CD14-positive monocyte (primary cell): ENCODE measurements at regions not wholly inside any gene's neighbourhood (a gene's known extent, or its start where the extent isn't known, plus 50 kb on each side); places are given as distances from the start of the nearest gene placed in this dataset.

Source experiments
- DNase-seq, 3 donors: peaks; one replicate each; pipeline ENCODE4 v3.0.0-alpha.2; 2011 to 2022
- H2AFZ ChIP-seq: 2 replicates; pipeline ENCODE4 v1.6.0; 2012; ENCODE audit warnings: mild to moderate bottlenecking, low read depth, low read length, inconsistent platforms; ENCODE audit not compliant: insufficient read depth, poor library complexity, severe bottlenecking
- H3K27ac ChIP-seq, 2 donors: 1 replicate in 1 of 2; 2 replicates in 1 of 2; pipeline ENCODE4 v1.5.1; 2012 to 2013; ENCODE audit warnings: low read length in 2 of 2, control low read depth in 1 of 2, inconsistent platforms in 1 of 2, low read depth in 1 of 2, mild to moderate bottlenecking in 1 of 2
- H3K27me3 ChIP-seq, 2 donors: one replicate each; pipeline versions ENCODE4 v1.6.0 to v1.6.1; 2011 to 2013; ENCODE audit warnings: low read length in 2 of 2; ENCODE audit not compliant: control insufficient read depth in 2 of 2, insufficient read depth in 2 of 2
- H3K36me3 ChIP-seq, 2 donors: replicated peaks in 1 of 2; 1 replicate in 1 of 2; 2 replicates in 1 of 2; pipeline versions ENCODE4 v1.5.1 to v1.6.1; 2012 to 2013; ENCODE audit warnings: low read length in 2 of 2, control low read depth in 1 of 2, inconsistent platforms in 1 of 2, mild to moderate bottlenecking in 1 of 2; ENCODE audit not compliant: insufficient read depth in 2 of 2, control insufficient read depth in 1 of 2
- H3K4me1 ChIP-seq, 2 donors: 1 replicate in 1 of 2; 2 replicates in 1 of 2; pipeline versions ENCODE4 v1.5.1 to v1.6.1; 2012 to 2013; ENCODE audit warnings: low read length in 2 of 2, control low read depth in 1 of 2, inconsistent platforms in 1 of 2, mild to moderate bottlenecking in 1 of 2, moderate library complexity in 1 of 2; ENCODE audit not compliant: insufficient read depth in 2 of 2, control insufficient read depth in 1 of 2
- H3K4me2 ChIP-seq: replicated peaks from 2 replicates; pipeline ENCODE3; 2012; ENCODE audit warnings: low read length, moderate library complexity, mild to moderate bottlenecking; ENCODE audit not compliant: poor library complexity, severe bottlenecking; ENCODE audit errors: extremely low read depth
- H3K4me3 ChIP-seq, 3 experiments: fragments of 200-600 bp in 1 of 3; sonication (generic) in 1 of 3; replicated peaks in 1 of 3; 1 replicate in 2 of 3; 2 replicates in 1 of 3; pipeline ENCODE4 v1.5.1; 2011 to 2013; ENCODE audit warnings: low read length in 3 of 3, mild to moderate bottlenecking in 3 of 3, control low read depth in 2 of 3, low read depth in 2 of 3, inconsistent platforms in 1 of 3, moderate library complexity in 1 of 3
- H3K79me2 ChIP-seq: 2 replicates; pipeline ENCODE4 v1.6.0; 2012; ENCODE audit warnings: mild to moderate bottlenecking, control low read depth, inconsistent platforms, low read length, moderate library complexity; ENCODE audit not compliant: insufficient read depth
- H3K9ac ChIP-seq: 2 replicates; pipeline ENCODE4 v1.6.0; 2017; ENCODE audit warnings: low read length, mild to moderate bottlenecking; ENCODE audit not compliant: insufficient read depth, poor library complexity, severe bottlenecking
- H3K9me3 ChIP-seq, 2 donors: replicated peaks in 1 of 2; 1 replicate in 1 of 2; 2 replicates in 1 of 2; pipeline versions ENCODE4 v1.5.1 to v1.6.1; 2012 to 2013; ENCODE audit warnings: low read length in 2 of 2, control low read depth in 1 of 2; ENCODE audit not compliant: control insufficient read depth in 1 of 2, insufficient read depth in 1 of 2
- H4K20me1 ChIP-seq: 2 replicates; pipeline ENCODE4 v1.6.0; 2012; ENCODE audit warnings: mild to moderate bottlenecking, low read length, control low read depth, moderate library complexity; ENCODE audit not compliant: insufficient read depth
- H3K27ac Mint-ChIP-seq, 7 donors: one replicate each; pipeline ENCODE4 v1.8.0; 2020; ENCODE audit warnings: mild to moderate bottlenecking in 7 of 7, mixed read lengths in 7 of 7, moderate library complexity in 6 of 7, inconsistent platforms in 2 of 7
- H3K27me3 Mint-ChIP-seq, 3 donors: one replicate each; pipeline ENCODE4 v1.8.0; 2021 to 2022; ENCODE audit warnings: low read depth in 3 of 3, mild to moderate bottlenecking in 3 of 3, mixed read lengths in 3 of 3, moderate library complexity in 3 of 3, inconsistent platforms in 1 of 3
- H3K36me3 Mint-ChIP-seq, 2 donors: one replicate each; pipeline ENCODE4 v1.8.0; 2020; ENCODE audit warnings: mixed read lengths in 2 of 2, inconsistent platforms in 1 of 2, mild to moderate bottlenecking in 1 of 2
- H3K4me1 Mint-ChIP-seq: one replicate; pipeline ENCODE4 v1.8.0; 2020; ENCODE audit warnings: mild to moderate bottlenecking, mixed read lengths
- H3K4me3 Mint-ChIP-seq, 2 donors: one replicate each; pipeline ENCODE4 v1.8.0; 2020; ENCODE audit warnings: mild to moderate bottlenecking in 2 of 2, mixed read lengths in 2 of 2, moderate library complexity in 1 of 2
- H3K9me3 Mint-ChIP-seq, 7 donors: one replicate each; pipeline ENCODE4 v1.8.0; 2020 to 2022; ENCODE audit warnings: mixed read lengths in 7 of 7, mild to moderate bottlenecking in 6 of 7, moderate library complexity in 6 of 7, inconsistent platforms in 2 of 7
- WGBS: methylation state at CpG from one replicate; pipeline ENCODE4 v1.1.5; 2013; ENCODE audit warnings: missing lambda C conversion rate; ENCODE audit not compliant: insufficient coverage; 5-methylcytosine and 5-hydroxymethylcytosine counted together
- intact Hi-C, 2 donors: fragments of 100-400 bp; cut with micrococcal nuclease; formaldehyde crosslinking; loops; one replicate each; pipeline versions ENCODE4 v1.15.0 to v1.15.1; 2023
- TF ChIP-seq, protein P1 (sequence below): fragments of 200-600 bp; IDR thresholded peaks from one replicate; pipeline ENCODE4 v1.8.0; 2022; ENCODE audit warnings: antibody characterized with exemption, mild to moderate bottlenecking

DNA sequence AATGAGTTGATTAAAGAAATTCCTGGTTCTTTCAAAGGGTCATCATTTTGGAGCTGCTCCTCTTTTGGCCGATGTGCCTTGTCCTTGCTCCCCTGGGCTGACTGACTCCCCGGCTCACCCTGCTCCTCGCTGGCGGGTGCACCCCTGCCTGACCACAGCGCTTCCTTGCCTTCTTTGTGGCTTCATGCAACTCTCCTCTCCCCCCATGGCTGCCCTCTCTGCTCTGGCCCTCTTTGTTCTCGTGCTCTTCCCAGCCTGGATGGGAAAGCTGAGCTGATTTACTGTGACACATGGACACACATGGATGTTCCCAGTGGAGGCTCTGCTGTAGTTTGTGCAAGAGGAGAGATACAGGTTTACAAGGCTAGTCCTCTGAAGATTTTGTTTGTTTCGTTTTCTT lies 234.6 kb downstream of the HAUS1 start:
- Histone ChIP-seq H3K9me3 (no peaks in the 10 kb centered on the region), H3K4me3 (no peak overlapping the region), H3K27ac (no peak overlapping the region), H4K20me1 (no peaks in the 10 kb centered on the region), H3K79me2 (no peaks in the 10 kb centered on the region), H3K4me1 (peaks cover 53 to 72% of the 10 kb centered on the region in 2 donors), H3K36me3 (no peaks in the 10 kb centered on the region), H3K27me3 (peaks cover 36 to 48% of the 10 kb centered on the region in 2 donors), H3K9ac (no peak overlapping the region), H2AFZ (no peak overlapping the region), H3K4me2 (no peak overlapping the region)
- 13% methylated on average over 3 of the region's 7 CpGs for WGBS
- Mint-ChIP-seq H3K9me3 (peaks cover 0 to 7% (median 5%) of the 10 kb centered on the region in 7 donors), H3K4me3 (peak overlapping the region in 1 of 2 donors; percentile 70), H3K4me1 (peaks cover 70% of the 10 kb centered on the region), H3K27ac (no peak overlapping the region), H3K36me3 (peaks cover 7 to 15% of the 10 kb centered on the region in 2 donors), H3K27me3 (peaks cover 49 to 57% (median 51%) of the 10 kb centered on the region in 3 donors)
- TF ChIP-seq, protein P1, sequence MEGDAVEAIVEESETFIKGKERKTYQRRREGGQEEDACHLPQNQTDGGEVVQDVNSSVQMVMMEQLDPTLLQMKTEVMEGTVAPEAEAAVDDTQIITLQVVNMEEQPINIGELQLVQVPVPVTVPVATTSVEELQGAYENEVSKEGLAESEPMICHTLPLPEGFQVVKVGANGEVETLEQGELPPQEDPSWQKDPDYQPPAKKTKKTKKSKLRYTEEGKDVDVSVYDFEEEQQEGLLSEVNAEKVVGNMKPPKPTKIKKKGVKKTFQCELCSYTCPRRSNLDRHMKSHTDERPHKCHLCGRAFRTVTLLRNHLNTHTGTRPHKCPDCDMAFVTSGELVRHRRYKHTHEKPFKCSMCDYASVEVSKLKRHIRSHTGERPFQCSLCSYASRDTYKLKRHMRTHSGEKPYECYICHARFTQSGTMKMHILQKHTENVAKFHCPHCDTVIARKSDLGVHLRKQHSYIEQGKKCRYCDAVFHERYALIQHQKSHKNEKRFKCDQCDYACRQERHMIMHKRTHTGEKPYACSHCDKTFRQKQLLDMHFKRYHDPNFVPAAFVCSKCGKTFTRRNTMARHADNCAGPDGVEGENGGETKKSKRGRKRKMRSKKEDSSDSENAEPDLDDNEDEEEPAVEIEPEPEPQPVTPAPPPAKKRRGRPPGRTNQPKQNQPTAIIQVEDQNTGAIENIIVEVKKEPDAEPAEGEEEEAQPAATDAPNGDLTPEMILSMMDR, result no peak
- intact Hi-C loops, result no loop called here
- DNase-seq, result no peak

DNA sequence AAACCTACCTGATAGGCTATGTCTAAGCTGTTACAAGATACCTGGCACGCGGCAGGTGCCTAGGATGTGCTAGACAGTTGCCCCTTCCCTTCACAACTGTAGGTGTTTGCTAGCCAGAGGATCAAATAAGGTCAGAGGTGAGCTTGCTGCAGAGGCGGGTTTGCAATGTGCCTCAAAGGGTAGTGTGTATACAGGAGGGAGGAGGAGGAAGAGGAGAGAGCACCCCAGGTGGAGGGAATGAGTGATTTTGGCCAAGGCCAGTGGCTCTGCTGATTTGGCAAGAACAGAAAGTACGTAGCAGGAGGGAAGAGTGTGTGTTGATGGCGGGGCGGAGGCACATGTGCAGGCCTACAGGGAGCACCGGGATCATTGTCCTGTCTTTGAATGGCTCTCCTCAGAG lies 236.5 kb downstream of the HAUS1 start:
- H3K9me3 Mint-ChIP-seq, result peaks cover 0 to 3% (median 0%) of the 10 kb centered on the region in 7 donors
- Histone ChIP-seq H3K9me3 (no peaks in the 10 kb centered on the region), H3K27ac (no peak overlapping the region), H3K27me3 (peaks cover 23 to 33% of the 10 kb centered on the region in 2 donors), H2AFZ (no peak overlapping the region), H3K4me2 (no peak overlapping the region), H3K4me1 (peaks cover 48 to 68% of the 10 kb centered on the region in 2 donors), H3K36me3 (no peaks in the 10 kb centered on the region), H3K79me2 (no peaks in the 10 kb centered on the region), H3K9ac (no peak overlapping the region), H4K20me1 (no peaks in the 10 kb centered on the region), H3K4me3 (no peak overlapping the region)
- H3K27me3 Mint-ChIP-seq, result peaks cover 35 to 44% (median 36%) of the 10 kb centered on the region in 3 donors
- peak overlapping the region in 1 of 7 donors; percentile 4 for H3K27ac Mint-ChIP-seq
- no peak for DNase-seq
- H3K4me1 Mint-ChIP-seq, result peaks cover 69% of the 10 kb centered on the region
- intact Hi-C loops, result no loop called here
- peaks cover 0 to 8% of the 10 kb centered on the region in 2 donors for H3K36me3 Mint-ChIP-seq
- 91% methylated on average over 5 of the region's 7 CpGs for WGBS
- TF ChIP-seq, protein P1, result no peak
- no peak overlapping the region for H3K4me3 Mint-ChIP-seq
